Endothelial cell of umbilical vein (primary cell): ENCODE measurements at regions not wholly inside any gene's neighbourhood (a gene's known extent, or its start where the extent isn't known, plus 50 kb on each side); places are given as distances from the start of the nearest gene placed in this dataset.
A peak's percentile ranks its signal among the peaks of the same experiment; 100 is the strongest.

Experiments used
- BruUV-seq: library from RNA; stranded (reverse); fragments of 400-500 nt; replicated peaks from 2 replicates; lab custom pipeline; 2021; lab: Mats Ljungman, UMichigan
- CTCF ChIA-PET: fragments of 300-600, 350-600 bp; sonication (Branson Sonifier 250); formaldehyde crosslinking; loops from one replicate; lab custom pipeline; 2021; ENCODE audit warnings: antibody characterized with exemption, inconsistent platforms; lab: Charles Lee
- POLR2A ChIA-PET: fragments of 300-600, 350-600 bp; sonication (Branson Sonifier 250); formaldehyde crosslinking; loops from one replicate; lab custom pipeline; 2021; ENCODE audit warnings: antibody characterized with exemption, inconsistent platforms; lab: Charles Lee
- DNase-seq: peaks from one replicate; pipeline ENCODE4 v3.0.0-alpha.2; 2011; ENCODE audit warnings: low read depth, low spot score
- FAIRE-seq: peaks from 2 replicates; lab custom pipeline; 2011; peaks lifted over from hg19 to GRCh38; lab: Jason Lieb, UNC
- H2AFZ ChIP-seq: 2 replicates; pipeline ENCODE4 v1.6.0; 2012; ENCODE audit warnings: low read depth, low read length, control low read depth, inconsistent platforms
- H3K27ac ChIP-seq: 2 replicates; pipeline ENCODE4 v1.5.1; 2011; ENCODE audit warnings: low read depth, mild to moderate bottlenecking, control low read depth, low read length, moderate library complexity; ENCODE audit not compliant: insufficient read depth
- H3K27me3 ChIP-seq, 2 experiments: 2 replicates each; pipeline versions ENCODE4 v1.6.0 to v1.6.1; 2011; ENCODE audit warnings: low read length in 2 of 2, mixed read lengths in 1 of 2; ENCODE audit not compliant: control insufficient read depth in 2 of 2, insufficient read depth in 2 of 2
- H3K36me3 ChIP-seq, 2 experiments: 2 replicates in 1 of 2; 3 replicates in 1 of 2; pipeline ENCODE4 v1.5.1; 2011; ENCODE audit warnings: low read length in 2 of 2, mild to moderate bottlenecking in 1 of 2, moderate library complexity in 1 of 2; ENCODE audit not compliant: control insufficient read depth in 2 of 2, insufficient read depth in 2 of 2; ENCODE audit errors: extremely low read depth in 1 of 2
- H3K4me1 ChIP-seq: 3 replicates; pipeline ENCODE4 v1.5.1; 2011; ENCODE audit warnings: mild to moderate bottlenecking, low read length; ENCODE audit not compliant: control insufficient read depth, insufficient read depth; ENCODE audit errors: extremely low read depth
- H3K4me2 ChIP-seq: 2 replicates; pipeline ENCODE4 v1.6.1; 2011; ENCODE audit warnings: low read length, control low read depth, mixed read lengths; ENCODE audit not compliant: insufficient read depth
- H3K4me3 ChIP-seq, 3 experiments: fragments of 200-600 bp in 1 of 3; sonication (generic), shearing (Covaris generic) in 1 of 3; replicated peaks in 1 of 3; 2 replicates each; pipeline ENCODE4 v1.5.1; 2011 to 2016; ENCODE audit warnings: control low read depth in 3 of 3, low read length in 3 of 3, mild to moderate bottlenecking in 2 of 3, inconsistent platforms in 1 of 3, low read depth in 1 of 3, moderate library complexity in 1 of 3; ENCODE audit not compliant: insufficient read depth in 1 of 3
- H3K79me2 ChIP-seq: 2 replicates; pipeline ENCODE4 v1.6.0; 2012; ENCODE audit warnings: low read length, inconsistent platforms; ENCODE audit not compliant: control insufficient read depth, insufficient read depth
- H3K9ac ChIP-seq: replicated peaks from 2 replicates; pipeline ENCODE3; 2011; ENCODE audit warnings: low read length, control low read depth; ENCODE audit not compliant: insufficient read depth; ENCODE audit errors: extremely low read depth
- H3K9me1 ChIP-seq: replicated peaks from 3 replicates; pipeline ENCODE4 v1.6.0; 2011; ENCODE audit warnings: mild to moderate bottlenecking, low read length; ENCODE audit not compliant: control insufficient read depth, insufficient read depth; ENCODE audit errors: extremely low read depth
- H3K9me3 ChIP-seq: replicated peaks from 2 replicates; pipeline ENCODE4 v1.5.1; 2012; ENCODE audit warnings: low read length, inconsistent platforms; ENCODE audit not compliant: control insufficient read depth, insufficient read depth
- H4K20me1 ChIP-seq: replicated peaks from 2 replicates; pipeline ENCODE3; 2011; ENCODE audit warnings: mild to moderate bottlenecking, low read length; ENCODE audit not compliant: control insufficient read depth, insufficient read depth; ENCODE audit errors: extremely low read depth
- CTCF ChIP-seq, 2 donors: IDR thresholded peaks; 1 replicate in 1 of 2; 2 replicates in 1 of 2; pipeline ENCODE4 v1.5.1; 2011; ENCODE audit warnings: low read length in 2 of 2, mild to moderate bottlenecking in 2 of 2, moderate library complexity in 2 of 2, control low read depth in 1 of 2, inconsistent platforms in 1 of 2, low read depth in 1 of 2; ENCODE audit not compliant: insufficient read depth in 1 of 2; ENCODE audit errors: extremely low read depth in 1 of 2
- EZH2 ChIP-seq: IDR thresholded peaks from 2 replicates; pipeline ENCODE4 v1.6.1; 2012; ENCODE audit warnings: borderline replicate concordance, low read depth, mild to moderate bottlenecking, moderate library complexity, low read length, inconsistent platforms; ENCODE audit not compliant: severe bottlenecking
- FOS ChIP-seq: IDR thresholded peaks from 2 replicates; pipeline ENCODE4 v1.6.1; 2011; ENCODE audit warnings: mild to moderate bottlenecking, low read length, moderate library complexity, borderline replicate concordance; ENCODE audit not compliant: insufficient read depth
- GATA2 ChIP-seq: IDR thresholded peaks from 2 replicates; pipeline ENCODE4 v1.7.0; 2011; ENCODE audit warnings: low read depth, mild to moderate bottlenecking, moderate library complexity, mixed read lengths, low read length; ENCODE audit not compliant: insufficient read length, insufficient read depth
- JUN ChIP-seq: IDR thresholded peaks from 2 replicates; pipeline ENCODE4 v1.6.1; 2011; ENCODE audit warnings: borderline replicate concordance, low read depth; ENCODE audit not compliant: insufficient read length, insufficient read depth
- MAX ChIP-seq: IDR thresholded peaks from 2 replicates; pipeline ENCODE4 v1.6.1; 2011; ENCODE audit not compliant: insufficient read depth, insufficient read length
- MYC ChIP-seq: IDR thresholded peaks from one replicate; pipeline ENCODE4 v1.6.1; 2011; ENCODE audit warnings: mild to moderate bottlenecking, low read depth, low read length
- dilution Hi-C: fragments of 300-500 bp; cut with MboI; formaldehyde crosslinking; loops from one replicate; pipeline ENCODE4 v1.15.0; 2019; ENCODE audit warnings: low sequenced_read_pairs; ENCODE audit not compliant: extremely low pct_ligation_motif_present
- intact Hi-C: fragments of 100-400 bp; cut with micrococcal nuclease; formaldehyde crosslinking; loops from one replicate; pipeline ENCODE4 v1.10.0; 2022

GRCh38 chr2:226031647-226032501, 632.4 kb downstream of the NYAP2 start:
- H2AFZ ChIP-seq = no peak overlapping the region
- peak overlapping the region; percentile 52 for H3K4me2 ChIP-seq
- no peak overlapping the region for H3K9ac ChIP-seq
- CTCF ChIA-PET = interaction anchor here (0.9 to 2.1 kb wide), 2 partner anchors 11 to 33 kb away, joined by 3 to 4 read pairs; no protein-coding TSS in a partner anchor
- no peaks in the 10 kb centered on the region for H3K9me3 ChIP-seq
- no TSS peak for BruUV-seq
- dilution Hi-C loops (no loop called here), intact Hi-C loops (loop anchor here (10.0 kb wide), 1 partner anchor 763 kb away; the partner anchor contains the start of gene IRS1)
- POLR2A ChIA-PET = no interaction called here
- TF ChIP-seq GATA2 = no peak
- TF ChIP-seq JUN = no peak
- TF ChIP-seq MAX = no peak
- TF ChIP-seq MYC = no peak
- no peak for TF ChIP-seq CTCF (IDR thresholded peaks at IDR 0.05; ENCODE audit: extremely low read depth in 1 of 2, insufficient read depth in 1 of 2, low read depth in 1 of 2, low read length in 2 of 2)
- no peak for TF ChIP-seq EZH2
- TF ChIP-seq FOS = no peak
- H3K36me3 ChIP-seq = no peaks in the 10 kb centered on the region
- H3K27ac ChIP-seq = no peak overlapping the region
- no peaks in the 10 kb centered on the region for H3K9me1 ChIP-seq
- FAIRE-seq = no peak
- no peaks in the 10 kb centered on the region for H3K4me1 ChIP-seq
- no peak overlapping the region for H3K4me3 ChIP-seq
- no peak for DNase-seq
- H3K79me2 ChIP-seq = no peaks in the 10 kb centered on the region
- H3K27me3 ChIP-seq = peaks cover 0 to 10% of the 10 kb centered on the region in 2 experiments
- no peaks in the 10 kb centered on the region for H4K20me1 ChIP-seq
